Sigmoid colon (tissue), 6 donors: ENCODE measurements at regions not wholly inside any gene's neighbourhood (a gene's known extent, or its start where the extent isn't known, plus 50 kb on each side); places are given as distances from the start of the nearest gene placed in this dataset.
A peak's percentile ranks its signal among the peaks of the same experiment; 100 is the strongest.

ENCODE experiments used
- DNase-seq: peaks from one replicate; pipeline ENCODE4 v3.0.0-alpha.2; 2019
- H3K27ac ChIP-seq, 4 donors: fragments of 200-600 bp; sonication (generic); one replicate each; pipeline ENCODE4 v1.5.1; 2016 to 2019; ENCODE audit warnings: mild to moderate bottlenecking in 1 of 4
- H3K27me3 ChIP-seq, 3 donors: fragments of 200-600 bp; sonication (generic); one replicate each; pipeline ENCODE4 v1.5.1; 2019; ENCODE audit warnings: mild to moderate bottlenecking in 1 of 3
- H3K36me3 ChIP-seq, 4 donors: fragments of 200-600 bp; sonication (generic); one replicate each; pipeline ENCODE4 v1.5.1; 2016 to 2019
- H3K4me1 ChIP-seq, 4 donors: fragments of 200-600 bp; sonication (generic); one replicate each; pipeline ENCODE4 v1.5.1; 2017 to 2019
- H3K4me3 ChIP-seq, 4 donors: fragments of 200-600 bp; sonication (generic); one replicate each; pipeline ENCODE4 v1.5.1; 2017 to 2019; ENCODE audit warnings: mild to moderate bottlenecking in 2 of 4, moderate library complexity in 1 of 4
- H3K9me3 ChIP-seq, 4 donors: fragments of 200-600 bp in 3 of 4; sonication (generic) in 3 of 4; one replicate each; pipeline versions ENCODE4 v1.5.1 to v1.6.1; 2013 to 2019
- EP300 ChIP-seq, 4 donors: sonication (generic); formaldehyde crosslinking; IDR thresholded peaks; one replicate each; pipeline ENCODE4 v1.6.1; 2017; ENCODE audit warnings: antibody characterized with exemption in 4 of 4
- POLR2A ChIP-seq, 2 donors: fragments of 450-650 bp; IDR thresholded peaks; one replicate each; pipeline ENCODE4 v1.6.1; 2016; ENCODE audit warnings: antibody characterized with exemption in 2 of 2, mild to moderate bottlenecking in 2 of 2, moderate library complexity in 2 of 2
- POLR2AphosphoS5 ChIP-seq, 4 donors: sonication (generic); formaldehyde crosslinking; IDR thresholded peaks; one replicate each; pipeline ENCODE4 v1.6.1; 2017; ENCODE audit warnings: antibody characterized with exemption in 4 of 4
- WGBS, 2 donors: extraction: QIAGEN DNeasy Blood & Tissue Kit; methylation state at CpG; one replicate each; pipeline ENCODE4 v1.1.7; 2013; 5-methylcytosine and 5-hydroxymethylcytosine counted together
- intact Hi-C: fragments of 100-400 bp; cut with DNase I; formaldehyde crosslinking; loops from one replicate; pipeline ENCODE4 v1.15.1; 2023
- TF ChIP-seq, protein P1 (sequence below), 4 experiments: fragments of 450-650 bp in 3 of 4; fragments of 200-600 bp in 1 of 4; IDR thresholded peaks; one replicate each; pipeline ENCODE4 v1.5.1; 2016 to 2019; ENCODE audit warnings: antibody characterized with exemption in 4 of 4, mild to moderate bottlenecking in 3 of 4, moderate library complexity in 2 of 4
- donor health status: healthy with polysubstance abuse.
- donor health status: healthy.

DNA sequence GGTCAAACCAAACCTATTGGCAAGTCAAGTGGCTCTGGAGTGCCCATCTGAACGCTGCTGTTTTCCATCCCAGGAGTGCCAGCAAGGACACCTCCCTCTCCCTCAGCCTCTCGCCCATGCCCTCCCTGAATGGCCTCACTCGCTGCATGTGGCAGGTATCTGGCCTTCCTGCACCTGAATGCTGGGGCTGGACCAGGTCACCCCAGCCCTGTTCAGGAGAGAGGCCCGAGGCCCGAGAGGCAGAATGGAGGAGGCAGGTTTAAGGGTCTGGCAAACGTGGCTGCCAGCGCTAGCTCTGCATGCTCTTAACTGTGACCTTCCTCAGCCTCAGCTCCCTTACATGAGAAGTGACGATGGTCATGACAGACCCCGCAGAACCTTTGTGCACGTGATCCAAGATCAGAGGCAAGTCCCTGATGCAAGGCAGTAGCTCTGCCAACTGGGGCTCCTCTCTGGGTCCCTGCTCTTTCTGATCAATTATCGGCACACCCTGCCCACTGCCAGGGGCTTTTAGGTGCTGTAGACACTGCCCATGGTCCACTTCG is 295.7 kb upstream of the ZMIZ1 start:
- WGBS, 2 donors, result 90 to 95% methylated on average over 12 of the region's 12 CpGs
- Histone ChIP-seq H3K27me3 (no peaks in the 10 kb centered on the region), H3K27ac (peak overlapping the region in 1 of 4 donors; percentile 73), H3K9me3 (no peaks in the 10 kb centered on the region), H3K4me3 (no peak overlapping the region), H3K36me3 (no peaks in the 10 kb centered on the region), H3K4me1 (peaks cover 0 to 82% (median 59%) of the 10 kb centered on the region in 4 donors)
- DNase-seq, result no peak
- TF ChIP-seq EP300 (IDR thresholded peaks at IDR 0.05), result no peak
- TF ChIP-seq, protein P1, sequence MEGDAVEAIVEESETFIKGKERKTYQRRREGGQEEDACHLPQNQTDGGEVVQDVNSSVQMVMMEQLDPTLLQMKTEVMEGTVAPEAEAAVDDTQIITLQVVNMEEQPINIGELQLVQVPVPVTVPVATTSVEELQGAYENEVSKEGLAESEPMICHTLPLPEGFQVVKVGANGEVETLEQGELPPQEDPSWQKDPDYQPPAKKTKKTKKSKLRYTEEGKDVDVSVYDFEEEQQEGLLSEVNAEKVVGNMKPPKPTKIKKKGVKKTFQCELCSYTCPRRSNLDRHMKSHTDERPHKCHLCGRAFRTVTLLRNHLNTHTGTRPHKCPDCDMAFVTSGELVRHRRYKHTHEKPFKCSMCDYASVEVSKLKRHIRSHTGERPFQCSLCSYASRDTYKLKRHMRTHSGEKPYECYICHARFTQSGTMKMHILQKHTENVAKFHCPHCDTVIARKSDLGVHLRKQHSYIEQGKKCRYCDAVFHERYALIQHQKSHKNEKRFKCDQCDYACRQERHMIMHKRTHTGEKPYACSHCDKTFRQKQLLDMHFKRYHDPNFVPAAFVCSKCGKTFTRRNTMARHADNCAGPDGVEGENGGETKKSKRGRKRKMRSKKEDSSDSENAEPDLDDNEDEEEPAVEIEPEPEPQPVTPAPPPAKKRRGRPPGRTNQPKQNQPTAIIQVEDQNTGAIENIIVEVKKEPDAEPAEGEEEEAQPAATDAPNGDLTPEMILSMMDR (IDR thresholded peaks at IDR 0.05), result no peak
- TF ChIP-seq POLR2AphosphoS5 (IDR thresholded peaks at IDR 0.05), result no peak
- TF ChIP-seq POLR2A (IDR thresholded peaks at IDR 0.05), result no peak
- intact Hi-C loops, result loop anchor here (10.0 kb wide), 1 partner anchor 412 kb away; no protein-coding TSS in a partner anchor

DNA sequence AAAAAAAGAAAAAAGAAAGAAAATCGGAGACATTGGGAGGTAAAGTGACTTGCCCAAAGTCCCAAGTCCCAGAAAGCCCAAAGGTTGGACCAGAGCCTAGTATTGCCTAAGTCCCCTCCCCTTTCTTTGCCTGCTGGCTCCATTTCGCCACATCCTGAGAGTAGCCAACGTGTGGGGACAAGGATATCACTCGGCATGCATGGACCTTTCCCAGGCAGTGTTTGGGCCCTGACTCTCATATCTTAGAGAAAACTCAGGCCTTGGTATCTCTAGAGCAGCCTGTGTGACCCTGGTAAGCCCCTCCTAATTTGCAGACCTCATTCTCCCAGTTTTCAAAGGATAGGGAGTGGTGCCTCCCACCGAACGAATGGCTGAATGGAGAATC is 294.2 kb upstream of the ZMIZ1 start:
- H3K27me3 ChIP-seq, result no peaks in the 10 kb centered on the region
- peak overlapping the region in 3 of 4 donors; percentile 37 to 87 (median 83) for H3K27ac ChIP-seq
- TF ChIP-seq POLR2A (IDR thresholded peaks at IDR 0.05), result no peak
- no peak for TF ChIP-seq EP300 (IDR thresholded peaks at IDR 0.05)
- TF ChIP-seq, protein P1 (IDR thresholded peaks at IDR 0.05), result no peak
- no peak for TF ChIP-seq POLR2AphosphoS5 (IDR thresholded peaks at IDR 0.05)
- no peaks in the 10 kb centered on the region for H3K9me3 ChIP-seq
- intact Hi-C loops, result loop anchor here (10.0 kb wide), 1 partner anchor 410 kb away; no protein-coding TSS in a partner anchor
- DNase-seq, result no peak
- H3K36me3 ChIP-seq, result no peaks in the 10 kb centered on the region
- WGBS, 2 donors, result 82 to 86% methylated on average over 6 of the region's 6 CpGs
- H3K4me1 ChIP-seq, result peaks cover 0 to 82% (median 72%) of the 10 kb centered on the region in 4 donors
- H3K4me3 ChIP-seq, result no peak overlapping the region

- Histone ChIP-seq H3K4me1 (peaks cover 0 to 78% (median 73%) of the 10 kb centered on the region in 4 donors), H3K27me3 (no peaks in the 10 kb centered on the region), H3K9me3 (no peaks in the 10 kb centered on the region), H3K27ac (peak overlapping the region in 3 of 4 donors; percentile 37 to 87 (median 83)), H3K36me3 (no peaks in the 10 kb centered on the region), H3K4me3 (no peak overlapping the region)
- intact Hi-C loops, result loop anchor here (5.0 to 10.0 kb wide), 2 partner anchors 292 to 410 kb away; partner anchors contain the start of gene ZMIZ1
- 53 to 77% methylated on average over 14 of the region's 14 CpGs for WGBS, 2 donors
- DNase-seq, result no peak
- TF ChIP-seq POLR2A (IDR thresholded peaks at IDR 0.05), result no peak
- TF ChIP-seq POLR2AphosphoS5 (IDR thresholded peaks at IDR 0.05), result no peak
- TF ChIP-seq EP300 (IDR thresholded peaks at IDR 0.05), result no peak
These were observed 293.6 kb upstream of the ZMIZ1 start for GRCh38 chr10:78774999-78775711.

GRCh38 chr10:78775891-78776290 is 292.9 kb upstream of the ZMIZ1 start:
- Histone ChIP-seq H3K27ac (peak overlapping the region in 3 of 4 donors; percentile 12 to 87 (median 83)), H3K4me1 (peaks cover 0 to 72% (median 66%) of the 10 kb centered on the region in 4 donors), H3K9me3 (no peaks in the 10 kb centered on the region), H3K27me3 (no peaks in the 10 kb centered on the region), H3K36me3 (no peaks in the 10 kb centered on the region), H3K4me3 (no peak overlapping the region)
- no peak for DNase-seq
- TF ChIP-seq, protein P1 (IDR thresholded peaks at IDR 0.05), result no peak
- 15 to 59% methylated on average over 1 of the region's 1 CpG for WGBS, 2 donors
- intact Hi-C loops, result loop anchor here (5.0 to 10.0 kb wide), 2 partner anchors 291 to 409 kb away; partner anchors contain the start of gene ZMIZ1

DNA sequence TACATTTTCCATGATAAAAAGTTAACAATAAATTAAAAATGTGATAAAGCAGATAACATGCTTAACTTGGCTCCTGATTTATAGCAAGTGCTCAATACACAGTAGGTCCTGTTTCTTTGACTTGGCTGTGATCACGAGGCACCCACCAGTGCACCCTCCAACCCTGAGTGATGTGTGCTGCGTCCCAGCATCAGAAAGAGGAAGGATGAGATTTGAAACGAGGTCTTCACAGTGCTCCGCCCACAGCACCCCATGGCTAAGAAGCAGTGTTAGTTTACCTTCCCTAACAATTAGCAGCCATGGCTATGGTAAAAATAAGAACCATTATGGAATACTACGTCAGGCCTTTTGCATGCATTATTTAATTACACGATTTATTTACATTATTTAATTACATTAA is 292.0 kb upstream of the ZMIZ1 start:
- H3K27ac ChIP-seq, result peak overlapping the region; percentile 48 to 87 (median 84)
- intact Hi-C loops, result loop anchor here (5.0 to 10.0 kb wide), 2 partner anchors 291 to 408 kb away; partner anchors contain the start of gene ZMIZ1
- no peaks in the 10 kb centered on the region for H3K36me3 ChIP-seq
- no peak for TF ChIP-seq EP300 (IDR thresholded peaks at IDR 0.05)
- no peak for TF ChIP-seq POLR2AphosphoS5 (IDR thresholded peaks at IDR 0.05)
- TF ChIP-seq, protein P1 (IDR thresholded peaks at IDR 0.05), result no peak
- no peak for TF ChIP-seq POLR2A (IDR thresholded peaks at IDR 0.05)
- H3K9me3 ChIP-seq, result no peaks in the 10 kb centered on the region
- DNase-seq, result no peak
- H3K27me3 ChIP-seq, result no peaks in the 10 kb centered on the region
- H3K4me3 ChIP-seq, result no peak overlapping the region
- H3K4me1 ChIP-seq, result peaks cover 0 to 66% (median 58%) of the 10 kb centered on the region in 4 donors
- 61 to 66% methylated on average over 6 of the region's 6 CpGs for WGBS, 2 donors
